Stimulated activated CD4-positive, alpha-beta T cell treated with anti-CD3 and anti-CD28 coated beads, Interleukin-4, amount 100 ng/mL, for 48 hours (primary cell): ENCODE measurements at regions not wholly inside any gene's neighbourhood (a gene's known extent, or its start where the extent isn't known, plus 50 kb on each side); places are given as distances from the start of the nearest gene placed in this dataset.

Experiments used
- DNase-seq, 2 donors: peaks; one replicate each; pipeline ENCODE4 v3.0.0-alpha.2; 2020; ENCODE audit warnings: low read depth in 2 of 2

DNA sequence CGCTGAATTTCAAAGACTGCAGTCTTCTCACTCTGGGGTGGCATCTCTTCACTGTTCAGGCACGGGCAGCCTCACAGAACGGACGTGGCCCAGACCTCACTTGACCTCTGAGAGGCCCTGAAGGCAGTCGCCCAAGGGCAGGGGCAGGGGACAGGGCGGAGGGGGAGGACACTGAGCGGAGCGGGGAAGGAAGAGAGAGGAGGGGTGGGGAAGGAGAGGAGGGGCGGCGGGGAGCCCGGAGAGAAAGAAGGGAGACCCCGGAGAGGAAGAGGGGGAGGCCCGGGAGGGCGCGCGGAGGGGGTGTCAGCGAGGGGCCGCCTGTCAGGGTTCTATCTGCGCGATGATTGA is 58.7 kb upstream of the COMTD1 start:
- no peak for DNase-seq

GRCh38 chr10:75294031-75294437 is 58.3 kb upstream of the COMTD1 start:
- no peak for DNase-seq

DNA sequence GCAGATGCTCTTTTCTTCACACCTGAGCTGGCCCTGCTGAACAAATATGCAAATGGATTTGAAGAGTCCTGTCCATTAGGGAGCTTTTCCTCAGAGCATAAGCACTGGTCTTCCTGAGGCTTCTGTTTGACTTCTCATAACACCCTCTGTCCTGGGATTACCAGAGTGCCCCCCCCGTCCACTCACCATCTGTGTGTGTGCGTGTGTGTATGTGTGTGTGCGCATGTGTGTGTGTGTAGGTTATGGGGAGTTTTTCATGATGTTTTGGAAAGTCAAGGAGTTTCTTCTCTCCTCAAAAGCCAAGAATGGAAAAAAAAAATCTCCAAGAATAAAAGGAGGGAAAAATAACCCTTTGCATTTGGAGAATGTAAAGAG is 57.7 kb upstream of the COMTD1 start:
- DNase-seq, result no peak

- DNase-seq, result no peak
Measured at GRCh38 chr10:75292794-75293445, 57.2 kb upstream of the COMTD1 start.

GRCh38 chr10:75291805-75292204 is 56.0 kb upstream of the COMTD1 start:
- no peak for DNase-seq

- DNase-seq, result no peak
Measured at GRCh38 chr10:75288140-75288711, 52.5 kb upstream of the COMTD1 start.

DNA sequence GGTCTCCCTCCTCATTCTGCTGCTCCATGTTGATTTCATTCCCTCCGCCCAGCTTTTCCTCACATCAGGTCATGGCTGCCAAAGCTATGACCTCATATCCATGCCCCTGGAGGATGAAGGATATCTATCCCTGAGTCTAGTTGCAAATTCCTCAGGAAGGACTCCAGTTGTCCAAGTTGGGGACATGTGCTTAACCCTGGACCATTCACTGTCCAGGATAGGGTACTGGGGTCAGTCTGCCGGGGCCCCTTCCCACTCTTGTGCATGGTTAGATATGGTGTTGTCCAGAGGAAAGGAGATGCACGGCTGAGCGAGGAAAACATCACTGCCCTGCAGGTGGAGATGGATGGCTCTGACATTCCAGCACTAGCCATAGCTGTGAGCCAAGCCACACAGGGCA is 51.9 kb upstream of the COMTD1 start:
- no peak for DNase-seq

GRCh38 chr10:75286901-75287300 is 51.1 kb upstream of the COMTD1 start:
- DNase-seq, result no peak
